K562 (cell line): ENCODE measurements at regions not wholly inside any gene's neighbourhood (a gene's known extent, or its start where the extent isn't known, plus 50 kb on each side); places are given as distances from the start of the nearest gene placed in this dataset.

Experiments
- ATAC-seq: fragments of 200-7000 bp; cut with Tn5 transposase; 3 replicates; pipeline ENCODE4 v1.9.1; 2020; ENCODE audit warnings: moderate library complexity
- BruUV-seq: library from RNA; stranded (reverse); fragments of 400-500 nt; replicated peaks from 2 replicates; lab custom pipeline; 2021; lab: Mats Ljungman, UMichigan
- CTCF ChIA-PET: fragments of 300-600 bp; formaldehyde crosslinking; extraction: SDS; loops from one replicate; lab custom pipeline; 2021; ENCODE audit warnings: low intra/inter-chr PET ratio; lab: Yijun Ruan, JAX
- POLR2A ChIA-PET: fragments of 300-600, 350-650 bp; sonication (Branson Sonifier 250); formaldehyde crosslinking; extraction: SDS; loops from one replicate; lab custom pipeline; 2021; ENCODE audit warnings: antibody characterized with exemption, inconsistent platforms; lab: Yijun Ruan, JAX
- DNase-seq, 4 experiments: peaks; one replicate each; pipeline versions ENCODE4 v3.0.0 to v3.0.0-alpha.2; 2011 to 2018; ENCODE audit warnings: low spot score in 3 of 4, mixed read lengths in 3 of 4; ENCODE audit errors: extremely low read depth in 1 of 4
- FAIRE-seq: peaks from 2 replicates; lab custom pipeline; 2011; peaks lifted over from hg19 to GRCh38; lab: Jason Lieb, UNC
- H2AFZ ChIP-seq: 2 replicates; pipeline ENCODE4 v1.6.0; 2011; ENCODE audit warnings: low read depth, low read length, control low read depth, inconsistent platforms
- H3K27ac ChIP-seq: fragments of 200-600 bp; 3 replicates; pipeline ENCODE4 v1.8.0; 2011; ENCODE audit warnings: low read depth, mild to moderate bottlenecking, control low read depth, inconsistent platforms, low read length, moderate library complexity, mixed read lengths; ENCODE audit errors: extremely low read depth
- H3K27me3 ChIP-seq, 2 experiments: fragments of 300-600 bp in 1 of 2; 2 replicates in 1 of 2; 3 replicates in 1 of 2; pipeline versions ENCODE4 v1.6.0 to v1.8.0; 2011; ENCODE audit warnings: inconsistent platforms in 2 of 2, low read length in 2 of 2, mild to moderate bottlenecking in 1 of 2, mixed read lengths in 1 of 2, moderate library complexity in 1 of 2; ENCODE audit not compliant: control insufficient read depth in 2 of 2, insufficient read depth in 2 of 2
- H3K36me3 ChIP-seq: fragments of 300-600 bp; 3 replicates; pipeline ENCODE4 v1.8.0; 2011; ENCODE audit warnings: mild to moderate bottlenecking, low read length, inconsistent platforms; ENCODE audit not compliant: control insufficient read depth, insufficient read depth
- H3K4me1 ChIP-seq, 2 experiments: fragments of 200-600 bp in 1 of 2; replicated peaks in 1 of 2; 2 replicates in 1 of 2; 3 replicates in 1 of 2; pipeline versions ENCODE4 v1.5.1 to v1.8.0; 2011; ENCODE audit warnings: inconsistent platforms in 2 of 2, low read length in 2 of 2, mild to moderate bottlenecking in 1 of 2, mixed read lengths in 1 of 2, moderate library complexity in 1 of 2; ENCODE audit not compliant: control insufficient read depth in 2 of 2, insufficient read depth in 2 of 2
- H3K4me2 ChIP-seq: 2 replicates; pipeline ENCODE4 v1.6.1; 2011; ENCODE audit warnings: low read length, control low read depth, inconsistent platforms, mixed read lengths; ENCODE audit not compliant: insufficient read depth
- H3K4me3 ChIP-seq: fragments of 200-600 bp; sonication (generic), shearing (Covaris generic); 2 replicates; pipeline ENCODE4 v1.5.1; 2016; ENCODE audit warnings: control low read depth, inconsistent platforms
- H3K79me2 ChIP-seq: fragments of 200-600 bp; 3 replicates; pipeline ENCODE4 v1.8.0; 2011; ENCODE audit warnings: low read length, inconsistent platforms; ENCODE audit not compliant: control insufficient read depth, insufficient read depth
- H3K9ac ChIP-seq, 2 experiments: 2 replicates each; pipeline versions ENCODE4 v1.6.0 to v1.6.1; 2011; ENCODE audit warnings: low read depth in 2 of 2, low read length in 2 of 2, control low read depth in 1 of 2, inconsistent platforms in 1 of 2, mild to moderate bottlenecking in 1 of 2, mixed read lengths in 1 of 2; ENCODE audit not compliant: insufficient read depth in 1 of 2
- H3K9me1 ChIP-seq: one replicate; pipeline ENCODE4 v1.6.0; 2011; ENCODE audit warnings: inconsistent platforms, mild to moderate bottlenecking, low read length, moderate library complexity; ENCODE audit not compliant: control insufficient read depth, insufficient read depth
- H3K9me3 ChIP-seq: replicated peaks from 2 replicates; pipeline ENCODE4 v1.5.1; 2011; ENCODE audit warnings: low read depth, low read length, inconsistent platforms; ENCODE audit not compliant: control insufficient read depth, insufficient read depth
- H4K20me1 ChIP-seq: replicated peaks from 2 replicates; pipeline ENCODE4 v1.6.1; 2011; ENCODE audit warnings: low read length, inconsistent platforms, mixed read lengths; ENCODE audit not compliant: control insufficient read depth, insufficient read depth
- GABPB2 ChIP-seq: fragments of 250-450 bp; sonication (Bioruptor Pico); conservative IDR thresholded peaks from 2 replicates; pipeline ENCODE4 v1.5.1; 2021; ENCODE audit warnings: mild to moderate bottlenecking
- GTF2F1 ChIP-seq: IDR thresholded peaks from 2 replicates; pipeline ENCODE4 v1.6.1; 2011; ENCODE audit warnings: low read depth, low read length, improper control_type of control experiment
- IRF2 ChIP-seq: sonication (generic); formaldehyde crosslinking; IDR thresholded peaks from 2 replicates; pipeline ENCODE4 v1.8.1; 2022; ENCODE audit warnings: mild to moderate bottlenecking, missing genetic modification reagents
- KHSRP ChIP-seq: fragments of 450-650 bp; IDR thresholded peaks from 2 replicates; pipeline ENCODE4 v1.6.1; 2017
- RERE ChIP-seq: sonication (generic); formaldehyde crosslinking; IDR thresholded peaks from 2 replicates; pipeline ENCODE4 v1.8.0; 2023; ENCODE audit warnings: missing genetic modification reagents, mild to moderate bottlenecking, borderline replicate concordance
- RUNX1 ChIP-seq: sonication (generic); IDR thresholded peaks from 2 replicates; pipeline ENCODE4 v1.6.1; 2016; ENCODE audit warnings: antibody characterized with exemption, low read depth
- ZC3H11A ChIP-seq: IDR thresholded peaks from 2 replicates; pipeline ENCODE4 v1.6.1; 2012; ENCODE audit warnings: low read depth, low read length, improper control_type of control experiment
- ZC3H8 ChIP-seq: fragments of 450-650 bp; IDR thresholded peaks from 2 replicates; pipeline ENCODE4 v1.6.1; 2017
- ZNF23 ChIP-seq: fragments of 250-450 bp; sonication (Bioruptor Pico); IDR thresholded peaks from 2 replicates; pipeline ENCODE4 v1.4.0; 2020; ENCODE audit warnings: mild to moderate bottlenecking
- ZNF445 ChIP-seq: fragments of 250-450 bp; sonication (Bioruptor Pico); IDR thresholded peaks from 2 replicates; pipeline ENCODE4 v1.4.0; 2020; ENCODE audit warnings: low read depth, mild to moderate bottlenecking, moderate library complexity
- ZNF586 ChIP-seq: fragments of 450-650 bp; formaldehyde crosslinking; conservative IDR thresholded peaks from 2 replicates; pipeline ENCODE4 v1.4.0; 2020; ENCODE audit warnings: mild to moderate bottlenecking, moderate library complexity
- ZNF695 ChIP-seq: fragments of 450-650 bp; formaldehyde crosslinking; IDR thresholded peaks from 2 replicates; pipeline ENCODE4 v1.4.0; 2020; ENCODE audit warnings: mild to moderate bottlenecking, moderate library complexity
- ZNF717 ChIP-seq: fragments of 250-450 bp; sonication (Bioruptor Pico); IDR thresholded peaks from 2 replicates; pipeline ENCODE4 v1.5.0; 2021
- WGBS: fragments of 100-300 bp; shearing (Covaris generic); methylation state at CpG from one replicate; pipeline ENCODE4 v1.1.6; 2016; ENCODE audit warnings: low coverage, mixed read lengths; ENCODE audit not compliant: insufficient coverage; ENCODE audit errors: missing lambda C conversion rate; 5-methylcytosine and 5-hydroxymethylcytosine counted together
- in situ Hi-C: fragments of 300-500 bp; cut with MboI; formaldehyde crosslinking; loops from 4 replicates; pipeline ENCODE4 v1.15.0; 2018; ENCODE audit warnings: inconsistent platforms, mixed read lengths
- intact Hi-C: fragments of 100-400 bp; cut with micrococcal nuclease; formaldehyde crosslinking; loops from 2 replicates; pipeline ENCODE4 v1.14.2; 2022

- no peaks in the 10 kb centered on the region for H3K4me1 ChIP-seq
- no peaks in the 10 kb centered on the region for H3K9me1 ChIP-seq
- H3K4me3 ChIP-seq = no peak overlapping the region
- TF ChIP-seq ZNF695 (no peak), ZNF23 (no peak), RUNX1 (no peak), ZC3H8 (no peak), IRF2 (CRISPR knock-in tag) (no peak)
- TF ChIP-seq, all 486 proteins: peak for 0
- no peaks in the 10 kb centered on the region for H3K79me2 ChIP-seq
- H4K20me1 ChIP-seq = no peaks in the 10 kb centered on the region
- no peak for ATAC-seq
- H3K9me3 ChIP-seq = no peaks in the 10 kb centered on the region
- BruUV-seq = no TSS peak
- no peak overlapping the region for H2AFZ ChIP-seq
- no peak for DNase-seq
- CTCF ChIA-PET = no interaction called here
- POLR2A ChIA-PET = no interaction called here
- intact Hi-C loops (no loop called here), in situ Hi-C loops (no loop called here)
- H3K9ac ChIP-seq = no peak overlapping the region
- no peak overlapping the region for H3K4me2 ChIP-seq
- H3K27ac ChIP-seq = no peak overlapping the region
- H3K27me3 ChIP-seq = no peaks in the 10 kb centered on the region
- 0% methylated on average over 5 of the region's 5 CpGs for WGBS
- H3K36me3 ChIP-seq = no peaks in the 10 kb centered on the region
- FAIRE-seq = no peak
Observed at GRCh38 chr9:119917175-119917574, 547.9 kb upstream of the BRINP1 start.

GRCh38 chr9:119907056-119907455 lies 537.8 kb upstream of the BRINP1 start:
- Histone ChIP-seq H3K9ac (no peak overlapping the region), H4K20me1 (no peaks in the 10 kb centered on the region), H3K4me1 (no peaks in the 10 kb centered on the region), H3K79me2 (no peaks in the 10 kb centered on the region), H3K27me3 (no peaks in the 10 kb centered on the region), H3K4me3 (no peak overlapping the region), H2AFZ (no peak overlapping the region), H3K36me3 (no peaks in the 10 kb centered on the region), H3K4me2 (no peak overlapping the region), H3K9me3 (no peaks in the 10 kb centered on the region), H3K9me1 (no peaks in the 10 kb centered on the region), H3K27ac (no peak overlapping the region)
- TF ChIP-seq ZNF445 (CRISPR knock-in tag) (no peak), GTF2F1 (no peak), ZNF586 (CRISPR knock-in tag) (no peak), RERE (no peak), ZNF717 (CRISPR knock-in tag) (no peak), GABPB2 (CRISPR knock-in tag) (no peak), ZC3H11A (no peak), KHSRP (no peak)
- ATAC-seq = no peak
- BruUV-seq = no TSS peak
- FAIRE-seq = no peak
- DNase-seq = no peak
- intact Hi-C loops (no loop called here), in situ Hi-C loops (no loop called here)
- WGBS = 7% methylated on average over 1 of the region's 1 CpG
- POLR2A ChIA-PET = no interaction called here
- CTCF ChIA-PET = no interaction called here
